Thoracic aorta (tissue), 2 donors: ENCODE measurements at regions not wholly inside any gene's neighbourhood (a gene's known extent, or its start where the extent isn't known, plus 50 kb on each side); places are given as distances from the start of the nearest gene placed in this dataset.

ENCODE experiments used
- ATAC-seq: fragments of 150-250 bp; one replicate; pipeline ENCODE4 v1.8.0; 2017; ENCODE audit warnings: low read depth; ENCODE audit not compliant: insufficient number of reproducible peaks, low FRiP score
- DNase-seq: peaks from one replicate; pipeline ENCODE4 v3.0.0-alpha.2; 2020; ENCODE audit warnings: low spot score
- H3K27ac ChIP-seq, 2 donors: fragments of 200-600 bp; sonication (generic); 1 replicate in 1 of 2; 2 replicates in 1 of 2; pipeline ENCODE4 v1.5.1; 2016; ENCODE audit warnings: mild to moderate bottlenecking in 2 of 2, moderate library complexity in 2 of 2
- H3K27me3 ChIP-seq: fragments of 200-600 bp; sonication (generic); replicated peaks from 2 replicates; pipeline ENCODE4 v1.6.0; 2016; ENCODE audit warnings: mild to moderate bottlenecking; ENCODE audit not compliant: insufficient read depth
- H3K36me3 ChIP-seq: fragments of 200-600 bp; sonication (generic); one replicate; pipeline ENCODE4 v1.5.1; 2016
- H3K4me1 ChIP-seq, 2 donors: fragments of 200-600 bp; sonication (generic); 1 replicate in 1 of 2; 2 replicates in 1 of 2; pipeline versions ENCODE4 v1.5.1 to v1.6.0; 2016; ENCODE audit warnings: low read depth in 2 of 2, mild to moderate bottlenecking in 1 of 2; ENCODE audit not compliant: control insufficient read depth in 1 of 2
- H3K4me3 ChIP-seq: fragments of 200-600 bp; sonication (generic); 2 replicates; pipeline ENCODE4 v1.5.1; 2016; ENCODE audit warnings: mild to moderate bottlenecking
- H3K9me3 ChIP-seq: fragments of 200-600 bp; sonication (generic); 2 replicates; pipeline ENCODE4 v1.5.1; 2016
- TF ChIP-seq, protein P1 (sequence below): fragments of 200-600 bp; sonication (generic); IDR thresholded peaks from one replicate; pipeline ENCODE4 v1.5.1; 2019; ENCODE audit warnings: antibody characterized with exemption

DNA sequence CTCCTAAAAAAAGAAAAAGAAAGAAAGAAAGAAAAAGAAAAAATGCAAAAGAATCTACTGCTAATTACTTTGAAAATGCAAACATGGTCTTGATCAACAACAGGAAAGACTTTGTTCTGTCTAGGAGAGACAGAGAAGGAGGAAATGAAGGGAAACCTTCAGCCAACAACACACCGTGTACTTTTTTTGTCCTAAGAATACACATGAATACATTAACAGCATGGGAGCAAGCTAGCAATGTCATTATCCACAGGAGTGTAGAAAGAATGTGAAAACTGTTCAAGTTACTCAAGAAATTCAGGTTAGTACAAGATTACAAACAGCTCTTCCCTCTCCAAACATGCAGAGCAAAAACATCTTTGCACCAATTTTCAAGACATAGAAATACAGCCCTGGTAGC lies 326.3 kb downstream of the UBE3D start:
- TF ChIP-seq, protein P1, sequence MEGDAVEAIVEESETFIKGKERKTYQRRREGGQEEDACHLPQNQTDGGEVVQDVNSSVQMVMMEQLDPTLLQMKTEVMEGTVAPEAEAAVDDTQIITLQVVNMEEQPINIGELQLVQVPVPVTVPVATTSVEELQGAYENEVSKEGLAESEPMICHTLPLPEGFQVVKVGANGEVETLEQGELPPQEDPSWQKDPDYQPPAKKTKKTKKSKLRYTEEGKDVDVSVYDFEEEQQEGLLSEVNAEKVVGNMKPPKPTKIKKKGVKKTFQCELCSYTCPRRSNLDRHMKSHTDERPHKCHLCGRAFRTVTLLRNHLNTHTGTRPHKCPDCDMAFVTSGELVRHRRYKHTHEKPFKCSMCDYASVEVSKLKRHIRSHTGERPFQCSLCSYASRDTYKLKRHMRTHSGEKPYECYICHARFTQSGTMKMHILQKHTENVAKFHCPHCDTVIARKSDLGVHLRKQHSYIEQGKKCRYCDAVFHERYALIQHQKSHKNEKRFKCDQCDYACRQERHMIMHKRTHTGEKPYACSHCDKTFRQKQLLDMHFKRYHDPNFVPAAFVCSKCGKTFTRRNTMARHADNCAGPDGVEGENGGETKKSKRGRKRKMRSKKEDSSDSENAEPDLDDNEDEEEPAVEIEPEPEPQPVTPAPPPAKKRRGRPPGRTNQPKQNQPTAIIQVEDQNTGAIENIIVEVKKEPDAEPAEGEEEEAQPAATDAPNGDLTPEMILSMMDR: no peak
- H3K36me3 ChIP-seq: no peaks in the 10 kb centered on the region
- no peaks in the 10 kb centered on the region for H3K9me3 ChIP-seq
- ATAC-seq (no peak), DNase-seq (no peak)
- H3K4me3 ChIP-seq: no peak overlapping the region
- H3K4me1 ChIP-seq: no peaks in the 10 kb centered on the region
- H3K27me3 ChIP-seq: no peaks in the 10 kb centered on the region
- H3K27ac ChIP-seq: no peak overlapping the region

DNA sequence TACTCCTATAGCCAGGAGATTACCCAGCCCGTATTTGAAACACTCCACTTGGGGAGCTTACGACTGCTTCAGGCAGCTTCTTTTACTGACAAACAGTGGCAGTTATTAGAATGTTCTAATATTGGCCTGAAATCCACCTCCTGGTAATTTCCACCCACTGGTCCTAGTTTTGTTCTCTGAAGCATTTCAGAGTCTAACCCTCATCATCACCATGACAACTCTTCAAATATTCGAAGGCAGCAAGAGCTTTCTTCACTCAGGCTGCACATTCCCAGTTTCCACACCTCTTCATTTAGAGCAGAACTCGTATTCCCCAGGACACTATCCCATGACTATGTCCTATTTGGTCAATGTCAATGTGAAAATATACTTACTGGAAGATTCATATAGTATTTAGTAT lies 325.6 kb downstream of the UBE3D start:
- DNase-seq: no peak
- ATAC-seq: no peak
- TF ChIP-seq, protein P1: no peak
- H3K9me3 ChIP-seq: no peaks in the 10 kb centered on the region
- no peaks in the 10 kb centered on the region for H3K4me1 ChIP-seq
- no peak overlapping the region for H3K27ac ChIP-seq
- no peaks in the 10 kb centered on the region for H3K27me3 ChIP-seq
- no peak overlapping the region for H3K4me3 ChIP-seq
- H3K36me3 ChIP-seq: no peaks in the 10 kb centered on the region

DNA sequence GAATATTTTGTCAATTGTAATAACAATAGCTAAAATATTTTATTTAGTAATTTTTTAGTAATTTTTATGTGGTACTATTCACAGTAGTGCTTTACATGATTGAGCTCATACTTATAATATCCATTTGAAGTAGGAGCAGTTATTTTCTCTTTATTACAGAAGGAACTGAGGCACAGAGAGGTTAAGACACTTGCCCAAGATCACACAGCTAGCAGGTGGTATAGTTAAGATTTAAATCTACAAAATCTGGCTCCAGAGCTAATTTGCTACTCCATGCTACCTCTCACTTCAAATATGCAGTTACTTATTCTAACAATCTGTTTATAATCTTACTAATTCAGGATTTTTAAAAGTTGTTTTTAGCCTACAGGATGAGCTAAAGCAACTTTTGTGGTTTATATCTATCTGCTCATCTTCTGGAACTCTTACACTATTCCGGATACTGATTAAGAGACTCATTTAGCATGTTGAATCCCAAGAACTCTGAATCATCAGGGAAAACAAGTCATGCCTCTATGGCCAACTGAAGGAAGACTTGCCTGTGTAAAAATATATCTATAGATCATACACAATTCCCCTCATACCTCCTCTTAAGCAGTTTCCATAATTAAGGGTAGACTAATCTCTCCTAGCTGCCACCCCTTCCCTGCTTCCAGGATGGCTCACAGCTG lies 324.2 kb downstream of the UBE3D start:
- H3K27me3 ChIP-seq: no peaks in the 10 kb centered on the region
- no peaks in the 10 kb centered on the region for H3K36me3 ChIP-seq
- no peaks in the 10 kb centered on the region for H3K4me1 ChIP-seq
- ATAC-seq: no peak
- H3K9me3 ChIP-seq: no peaks in the 10 kb centered on the region
- DNase-seq: no peak
- no peak overlapping the region for H3K4me3 ChIP-seq
- TF ChIP-seq, protein P1: no peak
- H3K27ac ChIP-seq: no peak overlapping the region

DNA sequence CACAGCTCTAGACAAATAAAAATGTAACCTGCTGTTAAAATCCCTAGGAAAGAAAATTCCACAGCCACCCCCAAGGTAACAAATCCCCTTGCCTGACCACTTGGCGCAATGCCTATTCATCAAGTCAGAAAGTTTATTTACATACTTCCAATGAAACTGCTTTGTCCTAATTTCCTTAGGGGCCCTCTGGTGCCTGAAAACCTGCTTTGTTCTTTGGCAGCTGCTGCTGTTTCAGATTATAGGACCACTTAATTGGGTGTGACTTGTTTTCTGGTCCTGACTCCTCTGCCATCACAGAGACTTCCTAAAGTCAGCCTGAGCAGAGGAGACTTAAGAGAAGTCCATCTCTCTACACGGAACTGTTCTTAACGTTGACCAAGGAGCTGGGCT lies 323.6 kb downstream of the UBE3D start:
- DNase-seq (no peak), ATAC-seq (no peak)
- Histone ChIP-seq H3K4me1 (no peaks in the 10 kb centered on the region), H3K9me3 (no peaks in the 10 kb centered on the region), H3K27me3 (no peaks in the 10 kb centered on the region), H3K4me3 (no peak overlapping the region), H3K27ac (no peak overlapping the region), H3K36me3 (no peaks in the 10 kb centered on the region)
- TF ChIP-seq, protein P1: no peak

DNA sequence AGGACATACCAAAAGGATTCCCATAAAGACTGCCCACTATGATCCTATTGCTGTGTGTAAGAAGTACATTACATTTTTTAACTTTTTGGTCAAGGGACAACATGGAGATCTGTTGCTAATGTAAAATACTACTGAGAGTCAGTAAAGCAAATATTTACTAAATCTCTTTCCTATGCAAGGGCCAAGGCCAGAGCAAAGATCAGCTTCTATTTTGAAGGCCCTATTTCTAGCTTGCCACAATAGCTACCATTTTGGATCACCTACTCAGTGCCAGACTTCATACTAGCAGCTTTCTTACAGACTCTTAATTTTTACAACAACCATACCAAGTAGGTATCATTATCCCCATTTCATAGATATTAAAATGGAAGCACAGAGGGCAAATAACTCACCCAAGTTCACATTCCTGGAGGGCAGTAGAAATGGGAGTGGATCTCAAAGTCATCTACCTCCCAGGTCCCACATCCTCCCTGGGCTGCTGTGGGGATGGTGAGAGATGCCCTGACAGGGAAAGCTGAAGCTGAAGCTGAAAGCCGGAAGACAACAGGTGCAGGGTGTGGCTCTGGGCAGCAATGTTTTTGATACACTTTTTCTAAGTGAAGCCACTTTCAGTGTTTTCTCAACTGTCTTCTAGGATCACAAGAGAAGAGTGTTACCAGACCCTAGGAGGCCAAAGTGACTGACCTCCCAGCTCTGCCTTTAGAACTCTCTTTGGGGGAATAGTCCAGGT lies 321.2 kb downstream of the UBE3D start:
- Histone ChIP-seq H3K27me3 (no peaks in the 10 kb centered on the region), H3K9me3 (no peaks in the 10 kb centered on the region), H3K4me3 (no peak overlapping the region), H3K27ac (no peak overlapping the region), H3K36me3 (no peaks in the 10 kb centered on the region), H3K4me1 (no peaks in the 10 kb centered on the region)
- DNase-seq (no peak), ATAC-seq (no peak)
- TF ChIP-seq, protein P1: no peak
